Neuronal stem cell (in vitro differentiated cells): ENCODE measurements at regions not wholly inside any gene's neighbourhood (a gene's known extent, or its start where the extent isn't known, plus 50 kb on each side); places are given as distances from the start of the nearest gene placed in this dataset.

ENCODE experiments used
- DNase-seq: peaks from one replicate; pipeline ENCODE4 v3.0.0-alpha.2; 2013; ENCODE audit warnings: low spot score
- H2AFZ ChIP-seq: one replicate; pipeline ENCODE4 v1.6.1; 2013; ENCODE audit warnings: mild to moderate bottlenecking, low read length, inconsistent platforms
- H2AK5ac ChIP-seq: 2 replicates; pipeline ENCODE4 v1.6.1; 2013; ENCODE audit warnings: low read depth, mild to moderate bottlenecking, inconsistent platforms, low read length, moderate library complexity, mixed read lengths
- H2BK120ac ChIP-seq: 2 replicates; pipeline ENCODE4 v1.6.1; 2013; ENCODE audit warnings: low read depth, mild to moderate bottlenecking, inconsistent platforms, low read length, moderate library complexity, mixed read lengths
- H2BK12ac ChIP-seq: one replicate; pipeline ENCODE4 v1.6.1; 2013; ENCODE audit warnings: low read length, inconsistent platforms
- H2BK15ac ChIP-seq: 2 replicates; pipeline ENCODE4 v1.6.1; 2013; ENCODE audit warnings: mild to moderate bottlenecking, low read length, inconsistent platforms, mixed read lengths
- H2BK5ac ChIP-seq: one replicate; pipeline ENCODE4 v1.6.1; 2013; ENCODE audit warnings: inconsistent platforms, mild to moderate bottlenecking, low read length, moderate library complexity
- H3K14ac ChIP-seq: one replicate; pipeline ENCODE4 v1.6.1; 2013; ENCODE audit warnings: low read length, inconsistent platforms
- H3K18ac ChIP-seq: 2 replicates; pipeline ENCODE4 v1.6.1; 2013; ENCODE audit warnings: low read length, inconsistent platforms
- H3K23ac ChIP-seq: 2 replicates; pipeline ENCODE4 v1.6.1; 2013; ENCODE audit warnings: low read depth, mild to moderate bottlenecking, mixed read lengths, low read length, inconsistent platforms; ENCODE audit not compliant: poor library complexity
- H3K27ac ChIP-seq: replicated peaks from 3 replicates; pipeline ENCODE4 v1.5.1; 2013; ENCODE audit warnings: low read length, inconsistent platforms
- H3K27me3 ChIP-seq, 3 experiments: 2 replicates each; pipeline ENCODE4 v1.6.1; 2013; ENCODE audit warnings: low read length in 3 of 3, mild to moderate bottlenecking in 2 of 3, inconsistent platforms in 1 of 3, low read depth in 1 of 3, mixed read lengths in 1 of 3, moderate library complexity in 1 of 3; ENCODE audit not compliant: control insufficient read depth in 3 of 3, insufficient read depth in 3 of 3
- H3K36me3 ChIP-seq, 2 donors: replicated peaks in 1 of 2; 2 replicates each; pipeline ENCODE4 v1.6.1; 2013; ENCODE audit warnings: low read length in 2 of 2; ENCODE audit not compliant: control insufficient read depth in 2 of 2, insufficient read depth in 2 of 2
- H3K4ac ChIP-seq: 2 replicates; pipeline ENCODE4 v1.6.1; 2013; ENCODE audit warnings: inconsistent platforms, mild to moderate bottlenecking, low read length, moderate library complexity
- H3K4me1 ChIP-seq, 2 donors: 1 replicate in 1 of 2; 2 replicates in 1 of 2; pipeline ENCODE4 v1.6.1; 2013; ENCODE audit warnings: low read length in 2 of 2, low read depth in 1 of 2; ENCODE audit not compliant: control insufficient read depth in 2 of 2, insufficient read depth in 1 of 2
- H3K4me2 ChIP-seq: one replicate; pipeline ENCODE4 v1.6.1; 2013; ENCODE audit warnings: mild to moderate bottlenecking, low read length, inconsistent platforms; ENCODE audit not compliant: insufficient read depth, poor library complexity, severe bottlenecking
- H3K4me3 ChIP-seq, 2 donors: 2 replicates each; pipeline ENCODE4 v1.5.1; 2013; ENCODE audit warnings: low read length in 2 of 2, mild to moderate bottlenecking in 2 of 2, inconsistent platforms in 1 of 2, moderate library complexity in 1 of 2
- H3K79me1 ChIP-seq: one replicate; pipeline ENCODE4 v1.6.1; 2013; ENCODE audit warnings: low read depth, mild to moderate bottlenecking, inconsistent platforms, low read length, moderate library complexity
- H3K9ac ChIP-seq: one replicate; pipeline ENCODE4 v1.6.1; 2013; ENCODE audit warnings: mild to moderate bottlenecking, low read depth, low read length, inconsistent platforms; ENCODE audit not compliant: poor library complexity
- H3K9me3 ChIP-seq, 2 donors: replicated peaks in 1 of 2; 2 replicates each; pipeline versions ENCODE3 to v1.6.1; 2013; ENCODE audit warnings: low read length in 2 of 2, mild to moderate bottlenecking in 2 of 2, inconsistent platforms in 1 of 2, low read depth in 1 of 2, mixed read lengths in 1 of 2, moderate library complexity in 1 of 2; ENCODE audit not compliant: control insufficient read depth in 2 of 2, insufficient read depth in 1 of 2
- H4K8ac ChIP-seq: one replicate; pipeline ENCODE4 v1.6.1; 2013; ENCODE audit warnings: low read depth, mild to moderate bottlenecking, inconsistent platforms, low read length, moderate library complexity
- H4K91ac ChIP-seq: one replicate; pipeline ENCODE4 v1.6.1; 2013; ENCODE audit warnings: low read length, low read depth, mild to moderate bottlenecking, inconsistent platforms; ENCODE audit not compliant: poor library complexity
- WGBS, 2 donors: extraction: QIAGEN DNeasy Blood & Tissue Kit; methylation state at CpG; one replicate each; pipeline ENCODE4 v1.1.7; 2013; ENCODE audit warnings: missing lambda C conversion rate in 2 of 2, mixed read lengths in 1 of 2; ENCODE audit not compliant: insufficient read length in 2 of 2, insufficient replicate concordance in 1 of 2; ENCODE audit errors: extremely low coverage in 2 of 2; 5-methylcytosine and 5-hydroxymethylcytosine counted together

- no peak overlapping the region for H3K18ac ChIP-seq
- no peaks in the 10 kb centered on the region for H3K27me3 ChIP-seq
- no peak overlapping the region for H2BK120ac ChIP-seq
- no peak overlapping the region for H2BK15ac ChIP-seq
- DNase-seq = no peak
- H3K36me3 ChIP-seq = no peaks in the 10 kb centered on the region
- no peak overlapping the region for H4K91ac ChIP-seq
- H2BK5ac ChIP-seq = no peak overlapping the region
- no peak overlapping the region for H2AK5ac ChIP-seq
- no peak overlapping the region for H3K23ac ChIP-seq
- H3K4me2 ChIP-seq = no peak overlapping the region
- no peak overlapping the region for H3K4me3 ChIP-seq
- H3K4me1 ChIP-seq = peaks cover 0 to 2% of the 10 kb centered on the region in 2 donors
- H2BK12ac ChIP-seq = no peak overlapping the region
- no peak overlapping the region for H3K27ac ChIP-seq
- H3K9me3 ChIP-seq = no peaks in the 10 kb centered on the region
- H3K79me1 ChIP-seq = no peaks in the 10 kb centered on the region
- no peak overlapping the region for H2AFZ ChIP-seq
- no peak overlapping the region for H4K8ac ChIP-seq
- H3K9ac ChIP-seq = no peak overlapping the region
- H3K4ac ChIP-seq = no peak overlapping the region
- H3K14ac ChIP-seq = no peak overlapping the region
Observed at GRCh38 chr1:101733340-101733739, 263.4 kb downstream of the OLFM3 start.

GRCh38 chr1:101738475-101738874 lies 258.3 kb downstream of the OLFM3 start:
- Histone ChIP-seq H3K27me3 (no peaks in the 10 kb centered on the region), H3K4me1 (peaks cover 0 to under 1% of the 10 kb centered on the region in 2 donors), H2AFZ (no peak overlapping the region), H4K91ac (no peak overlapping the region), H2BK120ac (no peak overlapping the region), H3K27ac (no peak overlapping the region), H3K4me2 (no peak overlapping the region), H3K18ac (no peak overlapping the region), H3K23ac (no peak overlapping the region), H3K9me3 (no peaks in the 10 kb centered on the region), H2BK15ac (no peak overlapping the region), H2BK12ac (no peak overlapping the region), H3K14ac (no peak overlapping the region), H3K36me3 (no peaks in the 10 kb centered on the region), H3K4me3 (no peak overlapping the region), H3K4ac (no peak overlapping the region), H2BK5ac (no peak overlapping the region), H2AK5ac (no peak overlapping the region), H3K9ac (no peak overlapping the region), H3K79me1 (no peaks in the 10 kb centered on the region), H4K8ac (no peak overlapping the region)
- no CpG with 5 or more reads among the region's 1 CpG for WGBS, 2 donors
- no peak for DNase-seq

GRCh38 chr1:101739146-101739545 lies 257.6 kb downstream of the OLFM3 start:
- no peak overlapping the region for H3K14ac ChIP-seq
- H3K27me3 ChIP-seq = no peaks in the 10 kb centered on the region
- H2BK5ac ChIP-seq = no peak overlapping the region
- no peak overlapping the region for H2AFZ ChIP-seq
- no peak overlapping the region for H3K4me3 ChIP-seq
- no peak overlapping the region for H3K23ac ChIP-seq
- no peak overlapping the region for H2BK15ac ChIP-seq
- H3K36me3 ChIP-seq = no peaks in the 10 kb centered on the region
- no peak overlapping the region for H3K4me2 ChIP-seq
- no peak overlapping the region for H3K4ac ChIP-seq
- H3K18ac ChIP-seq = no peak overlapping the region
- no peak overlapping the region for H2BK12ac ChIP-seq
- H4K91ac ChIP-seq = no peak overlapping the region
- no peaks in the 10 kb centered on the region for H3K4me1 ChIP-seq
- H2AK5ac ChIP-seq = no peak overlapping the region
- H3K9ac ChIP-seq = no peak overlapping the region
- H4K8ac ChIP-seq = no peak overlapping the region
- H3K79me1 ChIP-seq = no peaks in the 10 kb centered on the region
- no peaks in the 10 kb centered on the region for H3K9me3 ChIP-seq
- H3K27ac ChIP-seq = no peak overlapping the region
- no peak overlapping the region for H2BK120ac ChIP-seq
- no CpG with 5 or more reads among the region's 6 CpGs for WGBS, 2 donors
- no peak for DNase-seq

GRCh38 chr1:101739826-101740330 lies 256.8 kb downstream of the OLFM3 start:
- no peak overlapping the region for H4K8ac ChIP-seq
- H3K27me3 ChIP-seq = no peaks in the 10 kb centered on the region
- no peak overlapping the region for H2BK15ac ChIP-seq
- WGBS, 2 donors = no CpG with 5 or more reads among the region's 1 CpG
- H3K79me1 ChIP-seq = no peaks in the 10 kb centered on the region
- no peak overlapping the region for H3K4ac ChIP-seq
- H2BK5ac ChIP-seq = no peak overlapping the region
- H3K23ac ChIP-seq = no peak overlapping the region
- no peak overlapping the region for H3K4me2 ChIP-seq
- H3K36me3 ChIP-seq = no peaks in the 10 kb centered on the region
- H2BK120ac ChIP-seq = no peak overlapping the region
- no peak overlapping the region for H3K4me3 ChIP-seq
- H3K27ac ChIP-seq = no peak overlapping the region
- H3K9me3 ChIP-seq = no peaks in the 10 kb centered on the region
- no peaks in the 10 kb centered on the region for H3K4me1 ChIP-seq
- no peak overlapping the region for H3K9ac ChIP-seq
- H2AFZ ChIP-seq = no peak overlapping the region
- no peak overlapping the region for H3K18ac ChIP-seq
- no peak overlapping the region for H4K91ac ChIP-seq
- H3K14ac ChIP-seq = no peak overlapping the region
- no peak overlapping the region for H2BK12ac ChIP-seq
- no peak for DNase-seq
- no peak overlapping the region for H2AK5ac ChIP-seq
